ENCODE measurements at regions not wholly inside any gene's neighbourhood (a gene's known extent, or its start where the extent isn't known, plus 50 kb on each side); places are given as distances from the start of the nearest gene placed in this dataset.
"Not testable (repeated sequence)": the region's sequence is repeated elsewhere in the genome, so short reads cannot be mapped to it uniquely, and the experiment has no call there.

GRCh38 chr5:36422952-36423351 is 121.2 kb upstream of the RANBP3L start (continued):
- TF ChIP-seq ZC3H10 (CRISPR knock-in tag; IDR thresholded peaks at IDR 0.05) = no peak

GRCh38 chr5:36423578-36424307 is 122.0 kb upstream of the RANBP3L start:
- TF ChIP-seq POU6F1 (CRISPR knock-in tag; IDR thresholded peaks at IDR 0.05; ENCODE audit: borderline replicate concordance, low read depth) (no peak), ZNF8 (CRISPR knock-in tag; IDR thresholded peaks at IDR 0.05) (no peak)
- TF ChIP-seq, protein P1, sequence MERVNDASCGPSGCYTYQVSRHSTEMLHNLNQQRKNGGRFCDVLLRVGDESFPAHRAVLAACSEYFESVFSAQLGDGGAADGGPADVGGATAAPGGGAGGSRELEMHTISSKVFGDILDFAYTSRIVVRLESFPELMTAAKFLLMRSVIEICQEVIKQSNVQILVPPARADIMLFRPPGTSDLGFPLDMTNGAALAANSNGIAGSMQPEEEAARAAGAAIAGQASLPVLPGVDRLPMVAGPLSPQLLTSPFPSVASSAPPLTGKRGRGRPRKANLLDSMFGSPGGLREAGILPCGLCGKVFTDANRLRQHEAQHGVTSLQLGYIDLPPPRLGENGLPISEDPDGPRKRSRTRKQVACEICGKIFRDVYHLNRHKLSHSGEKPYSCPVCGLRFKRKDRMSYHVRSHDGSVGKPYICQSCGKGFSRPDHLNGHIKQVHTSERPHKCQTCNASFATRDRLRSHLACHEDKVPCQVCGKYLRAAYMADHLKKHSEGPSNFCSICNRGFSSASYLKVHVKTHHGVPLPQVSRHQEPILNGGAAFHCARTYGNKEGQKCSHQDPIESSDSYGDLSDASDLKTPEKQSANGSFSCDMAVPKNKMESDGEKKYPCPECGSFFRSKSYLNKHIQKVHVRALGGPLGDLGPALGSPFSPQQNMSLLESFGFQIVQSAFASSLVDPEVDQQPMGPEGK (CRISPR knock-in tag; IDR thresholded peaks at IDR 0.05; ENCODE audit: borderline replicate concordance) = no peak
- no peak for ATAC-seq

GRCh38 chr5:36426070-36426469 is 124.4 kb upstream of the RANBP3L start:
- ATAC-seq = not testable (repeated sequence)

- TF ChIP-seq, protein P2, sequence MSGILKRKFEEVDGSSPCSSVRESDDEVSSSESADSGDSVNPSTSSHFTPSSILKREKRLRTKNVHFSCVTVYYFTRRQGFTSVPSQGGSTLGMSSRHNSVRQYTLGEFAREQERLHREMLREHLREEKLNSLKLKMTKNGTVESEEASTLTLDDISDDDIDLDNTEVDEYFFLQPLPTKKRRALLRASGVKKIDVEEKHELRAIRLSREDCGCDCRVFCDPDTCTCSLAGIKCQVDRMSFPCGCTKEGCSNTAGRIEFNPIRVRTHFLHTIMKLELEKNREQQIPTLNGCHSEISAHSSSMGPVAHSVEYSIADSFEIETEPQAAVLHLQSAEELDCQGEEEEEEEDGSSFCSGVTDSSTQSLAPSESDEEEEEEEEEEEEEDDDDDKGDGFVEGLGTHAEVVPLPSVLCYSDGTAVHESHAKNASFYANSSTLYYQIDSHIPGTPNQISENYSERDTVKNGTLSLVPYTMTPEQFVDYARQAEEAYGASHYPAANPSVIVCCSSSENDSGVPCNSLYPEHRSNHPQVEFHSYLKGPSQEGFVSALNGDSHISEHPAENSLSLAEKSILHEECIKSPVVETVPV (CRISPR knock-in tag; IDR thresholded peaks at IDR 0.05) = no peak
- TF ChIP-seq CREB5 (CRISPR knock-in tag; IDR thresholded peaks at IDR 0.05; ENCODE audit: low read depth) (no peak), TOX (CRISPR knock-in tag; IDR thresholded peaks at IDR 0.05; ENCODE audit: borderline replicate concordance) (no peak), ARNTL (CRISPR knock-in tag; IDR thresholded peaks at IDR 0.05; ENCODE audit: borderline replicate concordance, low read depth) (no peak), ZNF565 (CRISPR knock-in tag; conservative IDR thresholded peaks at IDR 0.05; ENCODE audit: low read depth) (no peak), ZFP3 (CRISPR knock-in tag; IDR thresholded peaks at IDR 0.05) (no peak), CSDC2 (CRISPR knock-in tag; IDR thresholded peaks at IDR 0.05) (no peak), PPARA (CRISPR knock-in tag; IDR thresholded peaks at IDR 0.05; ENCODE audit: borderline replicate concordance) (no peak), ISL1 (CRISPR knock-in tag; IDR thresholded peaks at IDR 0.05) (no peak), GLIS3 (CRISPR knock-in tag; IDR thresholded peaks at IDR 0.05) (no peak), ESRRG (CRISPR knock-in tag; IDR thresholded peaks at IDR 0.05) (no peak), BACH2 (CRISPR knock-in tag; IDR thresholded peaks at IDR 0.05; ENCODE audit: borderline replicate concordance) (no peak), ZNF70 (CRISPR knock-in tag; IDR thresholded peaks at IDR 0.05) (no peak), ZC3H10 (CRISPR knock-in tag; IDR thresholded peaks at IDR 0.05) (no peak), ZNF8 (CRISPR knock-in tag; IDR thresholded peaks at IDR 0.05) (no peak), ZFP30 (CRISPR knock-in tag; IDR thresholded peaks at IDR 0.05) (no peak)
- TF ChIP-seq, protein P3, sequence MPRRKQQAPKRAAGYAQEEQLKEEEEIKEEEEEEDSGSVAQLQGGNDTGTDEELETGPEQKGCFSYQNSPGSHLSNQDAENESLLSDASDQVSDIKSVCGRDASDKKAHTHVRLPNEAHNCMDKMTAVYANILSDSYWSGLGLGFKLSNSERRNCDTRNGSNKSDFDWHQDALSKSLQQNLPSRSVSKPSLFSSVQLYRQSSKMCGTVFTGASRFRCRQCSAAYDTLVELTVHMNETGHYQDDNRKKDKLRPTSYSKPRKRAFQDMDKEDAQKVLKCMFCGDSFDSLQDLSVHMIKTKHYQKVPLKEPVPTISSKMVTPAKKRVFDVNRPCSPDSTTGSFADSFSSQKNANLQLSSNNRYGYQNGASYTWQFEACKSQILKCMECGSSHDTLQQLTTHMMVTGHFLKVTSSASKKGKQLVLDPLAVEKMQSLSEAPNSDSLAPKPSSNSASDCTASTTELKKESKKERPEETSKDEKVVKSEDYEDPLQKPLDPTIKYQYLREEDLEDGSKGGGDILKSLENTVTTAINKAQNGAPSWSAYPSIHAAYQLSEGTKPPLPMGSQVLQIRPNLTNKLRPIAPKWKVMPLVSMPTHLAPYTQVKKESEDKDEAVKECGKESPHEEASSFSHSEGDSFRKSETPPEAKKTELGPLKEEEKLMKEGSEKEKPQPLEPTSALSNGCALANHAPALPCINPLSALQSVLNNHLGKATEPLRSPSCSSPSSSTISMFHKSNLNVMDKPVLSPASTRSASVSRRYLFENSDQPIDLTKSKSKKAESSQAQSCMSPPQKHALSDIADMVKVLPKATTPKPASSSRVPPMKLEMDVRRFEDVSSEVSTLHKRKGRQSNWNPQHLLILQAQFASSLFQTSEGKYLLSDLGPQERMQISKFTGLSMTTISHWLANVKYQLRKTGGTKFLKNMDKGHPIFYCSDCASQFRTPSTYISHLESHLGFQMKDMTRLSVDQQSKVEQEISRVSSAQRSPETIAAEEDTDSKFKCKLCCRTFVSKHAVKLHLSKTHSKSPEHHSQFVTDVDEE (CRISPR knock-in tag; IDR thresholded peaks at IDR 0.05) = no peak
- TF ChIP-seq, protein P1 (CRISPR knock-in tag; IDR thresholded peaks at IDR 0.05; ENCODE audit: borderline replicate concordance) = no peak
- ATAC-seq = no peak
Observed at GRCh38 chr5:36435516-36435915, 133.8 kb upstream of the RANBP3L start.
